Neural cell (in vitro differentiated cells): ENCODE measurements at regions not wholly inside any gene's neighbourhood (a gene's known extent, or its start where the extent isn't known, plus 50 kb on each side); places are given as distances from the start of the nearest gene placed in this dataset.
"Not testable (repeated sequence)": the region's sequence is repeated elsewhere in the genome, so short reads cannot be mapped to it uniquely, and the experiment has no call there.

Experiments
- H2AFZ ChIP-seq: fragments of 200-600, 300-800 bp; sonication (generic), shearing (Covaris generic); 2 replicates; pipeline ENCODE4 v1.6.0; 2014; ENCODE audit warnings: low read depth, mild to moderate bottlenecking, antibody characterized with exemption, low read length, moderate library complexity
- H3F3A ChIP-seq: fragments of 200-600 bp; shearing (Covaris generic); 2 replicates; pipeline ENCODE4 v1.6.1; 2016; ENCODE audit warnings: mild to moderate bottlenecking, moderate library complexity, mixed read lengths, antibody characterized with exemption, low read length; ENCODE audit not compliant: insufficient read depth, poor library complexity, severe bottlenecking
- H3K27ac ChIP-seq: fragments of 200-600, 300-800 bp; sonication (generic), shearing (Covaris generic); 2 replicates; pipeline ENCODE4 v1.5.1; 2014; ENCODE audit warnings: mild to moderate bottlenecking, low read length, moderate library complexity
- H3K27me3 ChIP-seq: fragments of 300-800, 200-600 bp; sonication (generic), shearing (Covaris generic); 2 replicates; pipeline ENCODE4 v1.6.0; 2014; ENCODE audit warnings: mild to moderate bottlenecking, low read depth, low read length, moderate library complexity; ENCODE audit not compliant: insufficient read depth
- H3K36me3 ChIP-seq: fragments of 300-800, 200-600 bp; sonication (generic), shearing (Covaris generic); 2 replicates; pipeline ENCODE4 v1.5.1; 2014; ENCODE audit warnings: mild to moderate bottlenecking, antibody characterized with exemption, low read length, moderate library complexity; ENCODE audit not compliant: insufficient read depth
- H3K4me2 ChIP-seq: fragments of 300-800, 200-600 bp; sonication (generic), shearing (Covaris generic); 2 replicates; pipeline ENCODE4 v1.6.0; 2014; ENCODE audit warnings: mild to moderate bottlenecking, low read length
- H3K4me3 ChIP-seq: fragments of 300-800, 200-600 bp; sonication (generic), shearing (Covaris generic); 2 replicates; pipeline ENCODE4 v1.5.1; 2014; ENCODE audit warnings: mild to moderate bottlenecking, low read length, moderate library complexity
- H3K79me2 ChIP-seq: fragments of 200-600 bp; shearing (Covaris generic); replicated peaks from 2 replicates; pipeline ENCODE4 v1.6.0; 2014; ENCODE audit warnings: mild to moderate bottlenecking, low read length, moderate library complexity; ENCODE audit not compliant: insufficient read depth
- H3K9ac ChIP-seq: fragments of 300-800, 200-600 bp; sonication (generic), shearing (Covaris generic); 2 replicates; pipeline ENCODE4 v1.6.1; 2016; ENCODE audit warnings: mild to moderate bottlenecking, low read length, mixed read lengths
- H3K9me2 ChIP-seq: fragments of 200-600 bp; shearing (Covaris generic); 2 replicates; pipeline ENCODE4 v1.6.1; 2016; ENCODE audit warnings: mild to moderate bottlenecking, low read length, mixed read lengths; ENCODE audit not compliant: insufficient read depth
- H3K9me3 ChIP-seq: fragments of 200-600, 300-800 bp; sonication (generic), shearing (Covaris generic); 2 replicates; pipeline ENCODE4 v1.6.1; 2016; ENCODE audit warnings: mild to moderate bottlenecking, mixed run types, low read length, moderate library complexity, mixed read lengths
- H4K20me1 ChIP-seq: fragments of 200-600 bp; shearing (Covaris generic); 2 replicates; pipeline ENCODE4 v1.6.1; 2016; ENCODE audit warnings: mild to moderate bottlenecking, mixed run types; ENCODE audit not compliant: insufficient read depth
- CTCF ChIP-seq: fragments of 450-650 bp; IDR thresholded peaks from 2 replicates; pipeline ENCODE4 v1.5.1; 2014; ENCODE audit warnings: antibody characterized with exemption, mild to moderate bottlenecking, moderate library complexity; ENCODE audit not compliant: poor library complexity, severe bottlenecking
- EP300 ChIP-seq: fragments of 450-650 bp; conservative IDR thresholded peaks from 2 replicates; pipeline ENCODE4 v1.6.1; 2014; ENCODE audit warnings: antibody characterized with exemption, mild to moderate bottlenecking, moderate library complexity; ENCODE audit not compliant: poor library complexity, severe bottlenecking
- EZH2 ChIP-seq: fragments of 200-600, 300-800 bp; shearing (Covaris generic), sonication (generic); IDR thresholded peaks from 2 replicates; pipeline ENCODE4 v1.6.1; 2014; ENCODE audit warnings: antibody characterized with exemption, low read length, borderline replicate concordance, mild to moderate bottlenecking; ENCODE audit not compliant: insufficient read depth, poor library complexity, severe bottlenecking
- MXI1 ChIP-seq: fragments of 450-650 bp; conservative IDR thresholded peaks from 2 replicates; pipeline ENCODE4 v1.6.1; 2014; ENCODE audit warnings: antibody characterized with exemption, mild to moderate bottlenecking; ENCODE audit not compliant: poor library complexity, severe bottlenecking
- POLR2AphosphoS5 ChIP-seq: IDR thresholded peaks from 2 replicates; pipeline ENCODE4 v1.6.1; 2012
- RAD21 ChIP-seq: fragments of 450-650 bp; conservative IDR thresholded peaks from 2 replicates; pipeline ENCODE4 v1.6.1; 2014; ENCODE audit warnings: antibody characterized with exemption, mild to moderate bottlenecking, moderate library complexity
- REST ChIP-seq: IDR thresholded peaks from 2 replicates; pipeline ENCODE4 v1.6.1; 2012; ENCODE audit warnings: borderline replicate concordance
- SMC3 ChIP-seq: fragments of 450-650 bp; conservative IDR thresholded peaks from 2 replicates; pipeline ENCODE4 v1.6.1; 2014; ENCODE audit warnings: antibody characterized with exemption, mild to moderate bottlenecking, moderate library complexity; ENCODE audit not compliant: poor library complexity
- TAF1 ChIP-seq: IDR thresholded peaks from 2 replicates; pipeline ENCODE4 v1.6.1; 2012; ENCODE audit warnings: low read depth

- Histone ChIP-seq H3K27me3 (no peaks in the 10 kb centered on the region), H2AFZ (no peak overlapping the region), H3K9me2 (no peaks in the 10 kb centered on the region), H3F3A (no peaks in the 10 kb centered on the region), H3K9me3 (no peaks in the 10 kb centered on the region), H3K27ac (no peak overlapping the region), H4K20me1 (no peaks in the 10 kb centered on the region), H3K36me3 (no peaks in the 10 kb centered on the region), H3K9ac (no peak overlapping the region), H3K4me3 (no peak overlapping the region), H3K4me2 (no peak overlapping the region), H3K79me2 (no peaks in the 10 kb centered on the region)
- TF ChIP-seq TAF1 (no peak), REST (no peak), POLR2AphosphoS5 (no peak), MXI1 (no peak)
Measured at GRCh38 chr9:7729371-7730163, 70.0 kb downstream of the DMAC1 start.

- Histone ChIP-seq H3K9me2 (no peaks in the 10 kb centered on the region), H3K79me2 (no peaks in the 10 kb centered on the region), H3K4me2 (no peak overlapping the region), H3K9me3 (no peaks in the 10 kb centered on the region), H4K20me1 (no peaks in the 10 kb centered on the region), H3K9ac (no peak overlapping the region), H2AFZ (no peak overlapping the region), H3K4me3 (no peak overlapping the region), H3K36me3 (no peaks in the 10 kb centered on the region), H3F3A (no peaks in the 10 kb centered on the region), H3K27ac (no peak overlapping the region), H3K27me3 (no peaks in the 10 kb centered on the region)
- TF ChIP-seq POLR2AphosphoS5 = no peak
- no peak for TF ChIP-seq EZH2
- TF ChIP-seq MXI1 = no peak
- TF ChIP-seq SMC3 = no peak
- TF ChIP-seq EP300 = no peak
- TF ChIP-seq CTCF = no peak
- TF ChIP-seq RAD21 = no peak
- no peak for TF ChIP-seq TAF1
- no peak for TF ChIP-seq REST
Measured at GRCh38 chr9:7721291-7721690, 78.3 kb downstream of the DMAC1 start.

GRCh38 chr9:7713088-7713487 is 86.5 kb downstream of the DMAC1 start:
- H3K27ac ChIP-seq, H3K4me2 ChIP-seq, H3F3A ChIP-seq, H2AFZ ChIP-seq, H3K79me2 ChIP-seq, H4K20me1 ChIP-seq, H3K36me3 ChIP-seq, H3K4me3 ChIP-seq, H3K9me3 ChIP-seq, H3K9me2 ChIP-seq, H3K27me3 ChIP-seq, H3K9ac ChIP-seq: not testable (repeated sequence)
